AML-193 (cell line): ENCODE measurements at regions not wholly inside any gene's neighbourhood (a gene's known extent, or its start where the extent isn't known, plus 50 kb on each side); places are given as distances from the start of the nearest gene placed in this dataset.

Source experiments
- DNase-seq, 2 experiments: peaks; one replicate each; lab custom pipeline; 2025; lab: John Stamatoyannopoulos, UW

DNA sequence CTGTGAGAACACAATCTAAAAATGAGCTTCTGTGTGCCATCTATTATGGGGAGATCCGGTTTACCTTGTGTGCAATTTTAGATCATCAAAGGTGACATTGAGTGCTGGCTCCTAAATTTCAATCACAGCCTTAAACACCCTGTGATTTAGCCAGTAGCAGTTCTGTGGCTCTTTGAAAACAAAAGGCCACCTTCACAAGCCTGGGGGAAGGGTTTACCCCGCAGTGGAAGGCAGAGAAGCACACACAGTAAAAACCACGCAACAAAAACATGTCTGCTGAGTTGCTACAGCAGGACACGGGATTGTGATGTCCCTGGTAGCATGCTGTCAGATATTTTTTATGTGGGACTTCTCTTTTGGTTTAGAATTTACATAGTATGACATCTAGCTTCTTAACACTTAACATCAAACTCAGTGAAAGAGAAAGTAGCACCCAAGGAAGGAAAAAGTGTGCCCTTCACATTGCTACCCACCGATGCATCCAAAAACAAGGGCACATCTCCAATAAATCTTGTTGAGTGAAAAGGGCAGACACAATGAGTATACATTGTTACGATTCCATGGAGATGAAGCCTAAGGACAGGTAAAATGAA, 56.1 kb upstream of the RNF152 start:
- no peak for DNase-seq

DNA sequence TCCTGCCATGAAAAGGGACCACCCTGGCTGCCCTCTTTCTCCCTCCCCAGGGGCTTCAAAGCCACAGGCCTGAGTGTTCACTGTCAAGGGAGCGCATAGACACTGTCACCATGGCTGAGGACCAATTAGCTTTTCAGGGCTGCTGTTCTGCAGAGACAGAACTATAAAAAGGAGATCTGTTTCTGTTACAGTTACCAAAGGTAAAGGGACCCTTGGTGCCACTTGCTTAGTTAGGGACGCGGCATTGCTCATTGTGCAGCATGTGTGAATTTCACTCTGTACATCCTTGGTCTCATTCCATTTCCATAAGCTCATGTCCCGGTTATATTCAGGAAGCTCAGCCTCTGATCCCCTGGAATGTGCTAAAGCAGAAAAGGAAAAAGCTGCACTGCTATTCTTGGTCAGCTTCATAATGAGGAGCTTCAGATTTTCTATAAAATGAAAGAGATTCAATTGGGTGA, 55.5 kb upstream of the RNF152 start:
- DNase-seq, result no peak

DNA sequence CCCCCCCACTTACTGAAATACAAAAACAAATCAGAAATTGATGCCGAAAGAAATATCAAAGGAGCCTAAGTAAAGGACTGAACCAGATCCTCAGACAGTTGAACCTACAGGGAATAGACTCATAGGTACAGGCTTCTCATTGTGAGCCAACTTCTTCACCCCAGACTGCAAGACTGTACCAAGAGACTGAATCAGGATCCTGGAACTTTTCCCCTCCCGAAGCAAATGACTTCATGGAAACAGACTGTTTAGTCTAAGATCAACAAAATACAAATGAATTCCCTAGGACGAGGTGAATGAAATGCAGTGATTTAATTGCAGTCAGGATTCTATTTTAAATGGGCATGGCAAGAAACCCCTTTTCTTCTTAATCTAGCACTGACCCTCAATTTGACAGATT, 53.6 kb upstream of the RNF152 start:
- DNase-seq, result no peak

DNA sequence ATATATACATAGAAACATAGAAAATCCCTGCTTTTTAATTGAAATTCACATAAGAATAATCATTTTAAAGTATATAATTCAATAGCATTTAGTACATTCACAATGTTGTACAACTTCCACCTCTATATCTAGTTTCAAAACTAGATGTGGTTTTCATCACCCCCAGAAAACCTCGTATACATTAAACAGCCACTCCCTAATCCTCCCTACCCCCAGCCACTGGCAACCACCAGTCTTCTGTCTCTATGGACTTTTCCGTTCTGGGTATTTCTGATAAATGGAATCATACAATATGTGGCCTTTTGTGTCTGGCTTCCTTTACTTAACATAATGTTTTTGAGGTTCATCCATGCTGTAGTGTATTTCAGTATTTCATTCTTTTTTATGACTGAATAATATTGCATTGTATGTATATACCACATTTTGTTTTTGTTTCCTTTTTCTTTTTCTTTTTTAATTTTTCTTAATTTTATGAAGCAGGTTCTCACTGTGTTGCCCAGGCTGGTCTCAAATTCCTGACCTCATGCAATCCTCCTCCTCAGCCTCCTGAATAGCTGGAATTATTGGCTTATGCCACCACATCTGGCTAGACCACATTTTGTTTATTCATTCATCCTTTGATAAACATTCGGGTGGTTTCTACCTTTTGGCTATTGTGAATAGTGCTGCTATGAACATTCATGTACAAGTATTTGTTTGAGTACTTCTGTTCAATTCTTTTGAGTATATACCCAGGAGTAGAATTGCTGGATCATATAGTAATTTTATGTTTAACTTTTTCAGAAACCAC, 50.6 kb upstream of the RNF152 start:
- no peak for DNase-seq
